Gastroesophageal sphincter (tissue), 4 donors: ENCODE measurements at regions not wholly inside any gene's neighbourhood (a gene's known extent, or its start where the extent isn't known, plus 50 kb on each side); places are given as distances from the start of the nearest gene placed in this dataset.

Experiments
- ATAC-seq: fragments of 150-250 bp; one replicate; pipeline ENCODE4 v1.9.1; 2016; ENCODE audit warnings: mild to moderate bottlenecking, moderate library complexity
- H3K27ac ChIP-seq, 4 donors: fragments of 200-600 bp; sonication (generic) in 3 of 4; 1 replicate in 3 of 4; 2 replicates in 1 of 4; pipeline ENCODE4 v1.5.1; 2016 to 2019
- H3K27me3 ChIP-seq: fragments of 200-600 bp; sonication (generic); one replicate; pipeline ENCODE4 v1.5.1; 2019
- H3K36me3 ChIP-seq, 2 donors: fragments of 200-600 bp; sonication (generic); one replicate each; pipeline ENCODE4 v1.5.1; 2019; ENCODE audit warnings: control low read depth in 1 of 2
- H3K4me1 ChIP-seq, 3 donors: fragments of 200-600 bp; sonication (generic); 1 replicate in 2 of 3; 2 replicates in 1 of 3; pipeline ENCODE4 v1.5.1; 2016 to 2019; ENCODE audit warnings: control low read depth in 2 of 3
- H3K4me3 ChIP-seq, 2 donors: fragments of 200-600 bp; sonication (generic); one replicate each; pipeline ENCODE4 v1.5.1; 2019; ENCODE audit warnings: mild to moderate bottlenecking in 1 of 2, moderate library complexity in 1 of 2
- H3K9me3 ChIP-seq, 3 donors: fragments of 200-600 bp; sonication (generic); one replicate each; pipeline ENCODE4 v1.5.1; 2017 to 2019; ENCODE audit warnings: control low read depth in 2 of 3
- EP300 ChIP-seq: sonication (generic); formaldehyde crosslinking; IDR thresholded peaks from one replicate; pipeline ENCODE4 v1.6.1; 2017; ENCODE audit warnings: antibody characterized with exemption, mild to moderate bottlenecking
- POLR2A ChIP-seq, 2 donors: fragments of 450-650 bp; IDR thresholded peaks; one replicate each; pipeline ENCODE4 v1.6.1; 2017; ENCODE audit warnings: antibody characterized with exemption in 2 of 2, mild to moderate bottlenecking in 2 of 2, moderate library complexity in 1 of 2
- POLR2AphosphoS5 ChIP-seq: sonication (generic); formaldehyde crosslinking; IDR thresholded peaks from one replicate; pipeline ENCODE4 v1.6.1; 2017; ENCODE audit warnings: antibody characterized with exemption
- WGBS, 2 donors: methylation state at CpG; one replicate each; pipeline ENCODE4 v1.1.5; 2018; ENCODE audit warnings: low coverage in 1 of 2; 5-methylcytosine and 5-hydroxymethylcytosine counted together
- TF ChIP-seq, protein P1 (sequence below), 4 experiments: fragments of 200-600 bp in 2 of 4; fragments of 450-650 bp in 2 of 4; sonication (generic) in 1 of 4; IDR thresholded peaks; one replicate each; pipeline ENCODE4 v1.5.1; 2017 to 2019; ENCODE audit warnings: antibody characterized with exemption in 4 of 4, mild to moderate bottlenecking in 2 of 4, moderate library complexity in 2 of 4

DNA sequence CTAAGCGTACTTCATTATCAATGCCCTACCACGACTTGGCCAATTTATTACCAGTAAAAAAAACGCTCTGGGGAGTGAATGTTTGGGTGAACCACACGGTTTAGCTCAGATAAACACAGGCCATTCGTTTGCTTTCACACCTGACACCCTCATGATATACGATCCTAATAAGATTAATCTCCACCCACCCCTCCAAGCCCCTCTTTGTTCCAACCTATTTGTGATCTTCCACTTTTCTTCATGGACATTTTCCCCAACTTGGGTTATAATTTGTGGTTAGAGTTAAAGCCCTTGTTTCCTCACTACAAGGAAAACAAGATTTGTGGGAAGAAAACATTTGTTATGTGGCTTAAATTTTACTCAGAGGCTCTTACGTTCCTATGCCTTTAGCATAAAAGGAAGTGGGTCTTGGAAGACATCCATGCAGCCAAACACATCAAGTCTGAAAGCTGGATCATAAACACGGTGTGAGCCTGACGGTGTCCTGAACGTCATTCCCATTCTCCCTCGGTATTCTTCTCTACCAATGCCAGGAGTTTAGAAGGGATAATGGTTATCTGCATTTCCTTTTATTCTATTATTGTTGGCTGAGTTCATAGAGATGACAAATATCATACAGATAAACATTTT is 518.9 kb downstream of the NR2F2 start:
- 5 to 9% methylated on average over 11 of the region's 11 CpGs for WGBS, 2 donors

DNA sequence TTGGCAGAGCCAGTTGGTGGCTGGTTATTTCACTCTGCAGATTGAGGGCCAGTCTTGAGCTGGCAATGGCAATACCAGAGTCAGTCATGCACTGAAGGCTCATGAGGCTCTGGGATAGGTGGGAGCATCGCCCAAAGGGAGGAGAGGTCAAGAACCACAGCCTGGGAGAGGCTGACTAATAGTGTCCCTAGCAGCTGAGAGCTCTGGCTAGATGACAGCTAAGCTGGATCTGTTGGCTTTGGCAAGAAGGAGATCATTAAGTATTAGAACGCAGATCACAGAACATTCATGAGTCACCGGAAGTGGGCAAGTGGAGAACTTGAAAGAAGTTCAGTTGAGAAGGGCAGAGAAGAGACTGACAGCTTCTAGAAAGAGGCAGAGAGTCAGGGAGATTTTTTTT is 521.1 kb downstream of the NR2F2 start:
- H3K9me3 ChIP-seq = no peaks in the 10 kb centered on the region
- H3K4me1 ChIP-seq = no peaks in the 10 kb centered on the region
- TF ChIP-seq EP300 (no peak), POLR2AphosphoS5 (peak; percentile 22), POLR2A (IDR thresholded peaks at IDR 0.05) (no peak)
- TF ChIP-seq, protein P1, sequence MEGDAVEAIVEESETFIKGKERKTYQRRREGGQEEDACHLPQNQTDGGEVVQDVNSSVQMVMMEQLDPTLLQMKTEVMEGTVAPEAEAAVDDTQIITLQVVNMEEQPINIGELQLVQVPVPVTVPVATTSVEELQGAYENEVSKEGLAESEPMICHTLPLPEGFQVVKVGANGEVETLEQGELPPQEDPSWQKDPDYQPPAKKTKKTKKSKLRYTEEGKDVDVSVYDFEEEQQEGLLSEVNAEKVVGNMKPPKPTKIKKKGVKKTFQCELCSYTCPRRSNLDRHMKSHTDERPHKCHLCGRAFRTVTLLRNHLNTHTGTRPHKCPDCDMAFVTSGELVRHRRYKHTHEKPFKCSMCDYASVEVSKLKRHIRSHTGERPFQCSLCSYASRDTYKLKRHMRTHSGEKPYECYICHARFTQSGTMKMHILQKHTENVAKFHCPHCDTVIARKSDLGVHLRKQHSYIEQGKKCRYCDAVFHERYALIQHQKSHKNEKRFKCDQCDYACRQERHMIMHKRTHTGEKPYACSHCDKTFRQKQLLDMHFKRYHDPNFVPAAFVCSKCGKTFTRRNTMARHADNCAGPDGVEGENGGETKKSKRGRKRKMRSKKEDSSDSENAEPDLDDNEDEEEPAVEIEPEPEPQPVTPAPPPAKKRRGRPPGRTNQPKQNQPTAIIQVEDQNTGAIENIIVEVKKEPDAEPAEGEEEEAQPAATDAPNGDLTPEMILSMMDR (IDR thresholded peaks at IDR 0.05) = no peak
- no peak for ATAC-seq
- no peaks in the 10 kb centered on the region for H3K36me3 ChIP-seq
- 35 to 62% methylated on average over 3 of the region's 3 CpGs for WGBS, 2 donors
- H3K27ac ChIP-seq = no peak overlapping the region
- H3K27me3 ChIP-seq = no peaks in the 10 kb centered on the region
- H3K4me3 ChIP-seq = no peak overlapping the region

More for the DNA sequence above, 518.9 kb downstream of the NR2F2 start:
- ATAC-seq = no peak
- Histone ChIP-seq H3K27me3 (no peaks in the 10 kb centered on the region), H3K4me1 (no peaks in the 10 kb centered on the region), H3K36me3 (no peaks in the 10 kb centered on the region), H3K27ac (no peak overlapping the region), H3K4me3 (no peak overlapping the region), H3K9me3 (no peaks in the 10 kb centered on the region)
- TF ChIP-seq POLR2A (IDR thresholded peaks at IDR 0.05) (no peak), POLR2AphosphoS5 (no peak), EP300 (no peak)
- TF ChIP-seq, protein P1 (IDR thresholded peaks at IDR 0.05) = no peak

DNA sequence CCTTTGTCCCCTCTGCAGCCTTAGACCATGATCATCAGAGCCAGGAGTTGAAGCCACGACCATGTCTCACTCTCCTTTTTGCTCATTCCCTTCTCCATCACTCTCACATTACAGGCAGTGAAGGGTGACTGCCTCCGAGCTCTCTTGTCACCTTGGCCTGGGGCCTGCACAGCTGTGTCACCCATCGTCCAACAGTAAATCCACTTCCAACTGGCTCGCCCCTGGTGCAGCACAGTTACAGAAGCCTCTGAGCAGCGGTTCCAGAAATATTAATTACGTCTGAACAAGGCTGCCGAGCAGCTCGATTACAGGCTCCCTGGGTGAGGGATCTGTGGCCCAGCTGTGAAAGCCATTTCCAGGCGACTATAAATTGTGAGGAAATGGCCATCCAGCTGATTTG is 528.2 kb downstream of the NR2F2 start:
- Histone ChIP-seq H3K4me1 (no peaks in the 10 kb centered on the region), H3K27me3 (no peaks in the 10 kb centered on the region), H3K27ac (no peak overlapping the region), H3K36me3 (no peaks in the 10 kb centered on the region), H3K4me3 (no peak overlapping the region), H3K9me3 (no peaks in the 10 kb centered on the region)
- WGBS, 2 donors = 39 to 100% methylated on average over 2 of the region's 9 CpGs
- ATAC-seq = no peak
- TF ChIP-seq EP300 = no peak
- TF ChIP-seq POLR2AphosphoS5 = no peak
- TF ChIP-seq, protein P1 (IDR thresholded peaks at IDR 0.05) = no peak
- TF ChIP-seq POLR2A (IDR thresholded peaks at IDR 0.05) = no peak

DNA sequence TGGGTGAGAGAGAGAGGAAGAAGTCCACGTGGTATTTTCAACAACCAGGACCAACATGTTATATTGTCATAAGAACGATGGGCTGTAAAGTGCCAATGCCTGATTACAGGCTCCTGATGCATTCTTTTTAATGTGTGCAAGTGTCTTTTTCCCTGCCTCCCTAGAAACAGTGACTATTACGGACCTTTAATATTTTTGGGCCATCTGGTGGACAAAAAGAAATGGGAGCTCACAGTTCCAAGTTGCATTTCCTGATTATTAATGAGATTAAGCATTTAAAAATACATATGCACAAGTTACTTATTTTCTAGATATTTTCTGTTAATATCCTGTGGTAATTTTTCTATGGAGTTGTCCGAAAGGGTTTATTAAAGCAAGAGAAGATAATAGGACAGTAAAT is 530.2 kb downstream of the NR2F2 start:
- WGBS, 2 donors = 26 to 59% methylated on average over 3 to 4 of the region's 4 CpGs
- TF ChIP-seq POLR2A (IDR thresholded peaks at IDR 0.05) = no peak
- TF ChIP-seq, protein P1 (IDR thresholded peaks at IDR 0.05) = peak in 3 of 4 experiments; percentile 8 to 28 (median 21)
- no peak overlapping the region for H3K4me3 ChIP-seq
- no peaks in the 10 kb centered on the region for H3K4me1 ChIP-seq
- H3K9me3 ChIP-seq = no peaks in the 10 kb centered on the region
- H3K27me3 ChIP-seq = no peaks in the 10 kb centered on the region
- H3K36me3 ChIP-seq = no peaks in the 10 kb centered on the region
- no peak for ATAC-seq
- H3K27ac ChIP-seq = no peak overlapping the region

DNA sequence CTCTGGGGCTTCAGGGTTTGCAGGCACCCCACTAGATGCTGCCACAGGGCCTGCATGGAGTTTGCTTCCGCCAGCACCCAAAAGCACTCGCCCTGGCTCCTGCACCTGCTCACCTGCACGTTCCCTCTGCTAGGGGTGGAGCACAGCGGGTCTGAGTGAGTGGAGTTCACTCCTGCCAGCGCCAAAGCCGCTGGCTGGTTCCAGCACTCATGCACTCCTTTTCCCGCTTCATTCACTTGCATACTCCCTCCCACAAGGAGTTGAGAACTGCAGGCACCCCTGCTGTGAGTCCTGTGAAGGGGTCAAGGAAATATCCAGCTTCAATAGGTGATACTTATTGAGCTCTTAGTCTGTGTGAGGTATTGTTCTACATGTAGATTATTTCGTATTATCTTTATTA is 537.5 kb downstream of the NR2F2 start:
- no peak for ATAC-seq
- TF ChIP-seq POLR2AphosphoS5 (no peak), POLR2A (IDR thresholded peaks at IDR 0.05) (no peak), EP300 (no peak)
- TF ChIP-seq, protein P1 (IDR thresholded peaks at IDR 0.05) = no peak
- H3K27me3 ChIP-seq = no peaks in the 10 kb centered on the region
- 55 to 89% methylated on average over 6 to 8 of the region's 8 CpGs for WGBS, 2 donors
- H3K27ac ChIP-seq = no peak overlapping the region
- no peaks in the 10 kb centered on the region for H3K36me3 ChIP-seq
- peaks cover 0 to 13% (median 0%) of the 10 kb centered on the region in 3 donors for H3K9me3 ChIP-seq
- no peaks in the 10 kb centered on the region for H3K4me1 ChIP-seq
- no peak overlapping the region for H3K4me3 ChIP-seq
